B cell (primary cell): ENCODE measurements at regions not wholly inside any gene's neighbourhood (a gene's known extent, or its start where the extent isn't known, plus 50 kb on each side); places are given as distances from the start of the nearest gene placed in this dataset.

ENCODE experiments used
- ATAC-seq: fragments of 200-7000 bp; cut with Tn5 transposase; one replicate; pipeline ENCODE4 v1.10.0; 2021; ENCODE audit warnings: low read depth, mild to moderate bottlenecking, moderate number of reproducible peaks, moderate library complexity
- CTCF ChIA-PET: fragments of 350-600 bp; sonication (Branson Sonifier 250); formaldehyde crosslinking; loops from one replicate; lab custom pipeline; 2021; ENCODE audit warnings: antibody characterized with exemption, inconsistent platforms; lab: Charles Lee
- POLR2A ChIA-PET: fragments of 350-600 bp; sonication (Branson Sonifier 250); formaldehyde crosslinking; loops from one replicate; lab custom pipeline; 2021; ENCODE audit warnings: antibody characterized with exemption; lab: Charles Lee
- DNase-seq: peaks from one replicate; pipeline ENCODE4 v3.0.0; 2013
- H2AFZ ChIP-seq: 2 replicates; pipeline ENCODE4 v1.6.1; 2012; ENCODE audit warnings: mild to moderate bottlenecking, low read depth, low read length; ENCODE audit not compliant: insufficient read depth, poor library complexity, severe bottlenecking
- H3K27ac ChIP-seq, 2 donors: 1 replicate in 1 of 2; 2 replicates in 1 of 2; pipeline ENCODE4 v1.5.1; 2012 to 2013; ENCODE audit warnings: low read length in 2 of 2, mild to moderate bottlenecking in 2 of 2, moderate library complexity in 1 of 2
- H3K27me3 ChIP-seq, 4 experiments: fragments of 200-600 bp in 1 of 4; sonication (generic) in 1 of 4; replicated peaks in 1 of 4; 1 replicate in 2 of 4; 2 replicates in 2 of 4; pipeline versions ENCODE4 v1.6.1 to v1.7.0; 2013 to 2016; ENCODE audit warnings: low read length in 3 of 4, mild to moderate bottlenecking in 2 of 4, mixed read lengths in 1 of 4, moderate library complexity in 1 of 4; ENCODE audit not compliant: insufficient read depth in 4 of 4, control insufficient read depth in 3 of 4; ENCODE audit errors: control extremely low read depth in 1 of 4
- H3K36me3 ChIP-seq, 2 experiments: replicated peaks in 1 of 2; 1 replicate in 1 of 2; 2 replicates in 1 of 2; pipeline versions ENCODE4 v1.6.1 to v1.7.1; 2013; ENCODE audit warnings: low read length in 1 of 2; ENCODE audit not compliant: insufficient read depth in 2 of 2, control insufficient read depth in 1 of 2; ENCODE audit errors: control extremely low read depth in 1 of 2, extremely low read depth in 1 of 2
- H3K4me1 ChIP-seq, 2 donors: fragments of 200-600 bp in 1 of 2; sonication (generic) in 1 of 2; 1 replicate in 1 of 2; 2 replicates in 1 of 2; pipeline versions ENCODE4 v1.5.1 to v1.6.1; 2013 to 2017; ENCODE audit warnings: low read length in 2 of 2; ENCODE audit not compliant: control insufficient read depth in 2 of 2, insufficient read depth in 2 of 2
- H3K4me2 ChIP-seq: replicated peaks from 2 replicates; pipeline ENCODE3; 2012; ENCODE audit warnings: mild to moderate bottlenecking, low read depth, low read length; ENCODE audit not compliant: poor library complexity, severe bottlenecking
- H3K4me3 ChIP-seq, 5 experiments: fragments of 200-600 bp in 1 of 5; sonication (generic) in 1 of 5; 1 replicate in 3 of 5; 2 replicates in 2 of 5; pipeline versions ENCODE4 v1.5.1 to v1.7.0; 2011 to 2016; ENCODE audit warnings: low read length in 4 of 5, mild to moderate bottlenecking in 4 of 5, low read depth in 2 of 5, control low read depth in 1 of 5, moderate library complexity in 1 of 5; ENCODE audit not compliant: insufficient read depth in 1 of 5; ENCODE audit errors: control extremely low read depth in 1 of 5, extremely low read depth in 1 of 5
- H3K79me2 ChIP-seq: fragments of 200-600 bp; sonication (generic); one replicate; pipeline ENCODE4 v1.6.0; 2016; ENCODE audit warnings: low read length; ENCODE audit not compliant: control insufficient read depth, insufficient read depth
- H3K9ac ChIP-seq: fragments of 200-600 bp; sonication (generic); 2 replicates; pipeline ENCODE4 v1.6.1; 2017; ENCODE audit warnings: mild to moderate bottlenecking, low read length, moderate library complexity
- H3K9me3 ChIP-seq, 3 donors: one replicate each; pipeline versions ENCODE4 v1.6.1 to v1.7.1; 2013; ENCODE audit warnings: low read length in 2 of 3; ENCODE audit not compliant: control insufficient read depth in 2 of 3, insufficient read depth in 1 of 3; ENCODE audit errors: control extremely low read depth in 1 of 3
- H4K20me1 ChIP-seq: 2 replicates; pipeline ENCODE4 v1.6.0; 2012; ENCODE audit warnings: mild to moderate bottlenecking, low read length; ENCODE audit not compliant: insufficient read depth, control insufficient read depth, poor library complexity, severe bottlenecking
- H3K27ac Mint-ChIP-seq: one replicate; pipeline ENCODE4 v1.8.0; 2021; ENCODE audit warnings: mixed read lengths
- H3K27me3 Mint-ChIP-seq: one replicate; pipeline ENCODE4 v1.8.0; 2021; ENCODE audit warnings: mixed read lengths
- H3K4me1 Mint-ChIP-seq: one replicate; pipeline ENCODE4 v1.8.0; 2021; ENCODE audit warnings: mixed read lengths
- H3K4me3 Mint-ChIP-seq: one replicate; pipeline ENCODE4 v1.8.0; 2021; ENCODE audit warnings: mixed read lengths
- H3K9me3 Mint-ChIP-seq: one replicate; pipeline ENCODE4 v1.8.0; 2022; ENCODE audit warnings: mixed read lengths; ENCODE audit not compliant: insufficient read depth
- CTCF ChIP-seq: fragments of 200-600 bp; IDR thresholded peaks from one replicate; pipeline ENCODE4 v1.8.0; 2022; ENCODE audit warnings: antibody characterized with exemption, mild to moderate bottlenecking
- EZH2 ChIP-seq: IDR thresholded peaks from 2 replicates; pipeline ENCODE4 v1.6.1; 2012; ENCODE audit warnings: borderline replicate concordance, low read depth, mild to moderate bottlenecking, moderate library complexity, low read length; ENCODE audit not compliant: insufficient read depth, poor library complexity, severe bottlenecking
- WGBS: methylation state at CpG from one replicate; pipeline ENCODE4 v1.1.5; 2013; ENCODE audit warnings: missing lambda C conversion rate; ENCODE audit not compliant: insufficient coverage; 5-methylcytosine and 5-hydroxymethylcytosine counted together
- intact Hi-C: fragments of 100-400 bp; cut with micrococcal nuclease; formaldehyde crosslinking; loops from one replicate; pipeline ENCODE4 v1.10.0; 2022

- H3K27ac Mint-ChIP-seq, result no peak overlapping the region
- WGBS, result 100% methylated on average over 1 of the region's 3 CpGs
- no peak overlapping the region for H3K9ac ChIP-seq
Measured at GRCh38 chr6:122214605-122215318, 184.7 kb upstream of the HSF2 start.

GRCh38 chr6:122220254-122220653 is 179.2 kb upstream of the HSF2 start:
- TF ChIP-seq EZH2, result no peak
- no peak for TF ChIP-seq CTCF
- no peaks in the 10 kb centered on the region for H3K27me3 Mint-ChIP-seq
- no peaks in the 10 kb centered on the region for H3K4me1 ChIP-seq
- ATAC-seq (no peak), DNase-seq (no peak)
- H3K4me1 Mint-ChIP-seq, result no peaks in the 10 kb centered on the region
- no peak overlapping the region for H3K4me3 ChIP-seq
- ChIA-PET POLR2A (no interaction called here), CTCF (no interaction called here)
- H3K9ac ChIP-seq, result no peak overlapping the region
- no peaks in the 10 kb centered on the region for H3K9me3 ChIP-seq
- H3K36me3 ChIP-seq, result no peaks in the 10 kb centered on the region
- no CpG with 5 or more reads among the region's 2 CpGs for WGBS
- no peak overlapping the region for H3K27ac Mint-ChIP-seq
- H3K4me2 ChIP-seq, result no peak overlapping the region
- no peak overlapping the region for H3K4me3 Mint-ChIP-seq
- no peaks in the 10 kb centered on the region for H3K79me2 ChIP-seq
- H4K20me1 ChIP-seq, result no peaks in the 10 kb centered on the region
- no peaks in the 10 kb centered on the region for H3K27me3 ChIP-seq
- no peak overlapping the region for H2AFZ ChIP-seq
- intact Hi-C loops, result no loop called here
- H3K27ac ChIP-seq, result no peak overlapping the region
- no peaks in the 10 kb centered on the region for H3K9me3 Mint-ChIP-seq

More at GRCh38 chr6:122214605-122215318, 184.7 kb upstream of the HSF2 start:
- intact Hi-C loops, result no loop called here
- Histone ChIP-seq H3K79me2 (no peaks in the 10 kb centered on the region), H3K36me3 (no peaks in the 10 kb centered on the region), H2AFZ (no peak overlapping the region), H4K20me1 (no peaks in the 10 kb centered on the region), H3K4me1 (no peaks in the 10 kb centered on the region), H3K27ac (no peak overlapping the region), H3K9me3 (no peaks in the 10 kb centered on the region), H3K4me2 (no peak overlapping the region), H3K4me3 (no peak overlapping the region), H3K27me3 (no peaks in the 10 kb centered on the region)
- Mint-ChIP-seq H3K9me3 (no peaks in the 10 kb centered on the region), H3K27me3 (no peaks in the 10 kb centered on the region), H3K4me1 (no peaks in the 10 kb centered on the region), H3K4me3 (no peak overlapping the region)
- DNase-seq (no peak), ATAC-seq (no peak)
- ChIA-PET CTCF (no interaction called here), POLR2A (no interaction called here)
- TF ChIP-seq CTCF (no peak), EZH2 (no peak)
